ENCODE measurements at regions not wholly inside any gene's neighbourhood (a gene's known extent, or its start where the extent isn't known, plus 50 kb on each side); places are given as distances from the start of the nearest gene placed in this dataset.
A peak's percentile ranks its signal among the peaks of the same experiment; 100 is the strongest.
"Not testable (repeated sequence)": the region's sequence is repeated elsewhere in the genome, so short reads cannot be mapped to it uniquely, and the experiment has no call there.

GRCh38 chr16:82271636-82272035, 101.6 kb upstream of the MPHOSPH6 start:
- Histone ChIP-seq H3K27me3 (ENCODE audit: control insufficient read depth, insufficient read depth, low read length) (no peaks in the 10 kb centered on the region), H3K36me3 (ENCODE audit: control insufficient read depth, insufficient read depth, low read length) (no peaks in the 10 kb centered on the region), H3K4me3 (ENCODE audit: low read depth, low read length) (no peak overlapping the region)
- no peak for DNase-seq (ENCODE audit: low read depth)
- TF ChIP-seq, protein P1, sequence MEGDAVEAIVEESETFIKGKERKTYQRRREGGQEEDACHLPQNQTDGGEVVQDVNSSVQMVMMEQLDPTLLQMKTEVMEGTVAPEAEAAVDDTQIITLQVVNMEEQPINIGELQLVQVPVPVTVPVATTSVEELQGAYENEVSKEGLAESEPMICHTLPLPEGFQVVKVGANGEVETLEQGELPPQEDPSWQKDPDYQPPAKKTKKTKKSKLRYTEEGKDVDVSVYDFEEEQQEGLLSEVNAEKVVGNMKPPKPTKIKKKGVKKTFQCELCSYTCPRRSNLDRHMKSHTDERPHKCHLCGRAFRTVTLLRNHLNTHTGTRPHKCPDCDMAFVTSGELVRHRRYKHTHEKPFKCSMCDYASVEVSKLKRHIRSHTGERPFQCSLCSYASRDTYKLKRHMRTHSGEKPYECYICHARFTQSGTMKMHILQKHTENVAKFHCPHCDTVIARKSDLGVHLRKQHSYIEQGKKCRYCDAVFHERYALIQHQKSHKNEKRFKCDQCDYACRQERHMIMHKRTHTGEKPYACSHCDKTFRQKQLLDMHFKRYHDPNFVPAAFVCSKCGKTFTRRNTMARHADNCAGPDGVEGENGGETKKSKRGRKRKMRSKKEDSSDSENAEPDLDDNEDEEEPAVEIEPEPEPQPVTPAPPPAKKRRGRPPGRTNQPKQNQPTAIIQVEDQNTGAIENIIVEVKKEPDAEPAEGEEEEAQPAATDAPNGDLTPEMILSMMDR (IDR thresholded peaks at IDR 0.05; ENCODE audit: insufficient read depth, low read depth, low read length): no peak
- POLR2A ChIA-PET: no interaction called here
- CTCF ChIA-PET: interaction anchor here (0.6 to 0.8 kb wide), 2 partner anchors 8 to 185 kb away, joined by 4 to 5 read pairs; no protein-coding TSS in a partner anchor

- H3K4me3 ChIP-seq (ENCODE audit: low read depth, low read length); H3K27me3 ChIP-seq (ENCODE audit: control insufficient read depth, insufficient read depth, low read length); H3K36me3 ChIP-seq (ENCODE audit: control insufficient read depth, insufficient read depth, low read length); POLR2A ChIA-PET; DNase-seq (ENCODE audit: low read depth); CTCF ChIA-PET: not testable (repeated sequence)
Measured at GRCh38 chr16:82267675-82268074, 97.7 kb upstream of the MPHOSPH6 start.

- no peak for DNase-seq (ENCODE audit: low read depth)
- no peaks in the 10 kb centered on the region for H3K36me3 ChIP-seq (ENCODE audit: control insufficient read depth, insufficient read depth, low read length)
- ChIA-PET POLR2A (no interaction called here), CTCF (no interaction called here)
- H3K27me3 ChIP-seq (ENCODE audit: control insufficient read depth, insufficient read depth, low read length): 0 out of 2 replicates have a peak, but pooled peaks cover 2% of the 10 kb centered on the region
- no peak overlapping the region for H3K4me3 ChIP-seq (ENCODE audit: low read depth, low read length)
- TF ChIP-seq, protein P1 (IDR thresholded peaks at IDR 0.05; ENCODE audit: insufficient read depth, low read depth, low read length): no peak
Measured at GRCh38 chr16:82265809-82266208, 95.8 kb upstream of the MPHOSPH6 start.

- TF ChIP-seq, protein P1 (IDR thresholded peaks at IDR 0.05; ENCODE audit: insufficient read depth, low read depth, low read length): no peak
- 0 out of 2 replicates have a peak, but pooled peaks cover 2% of the 10 kb centered on the region for H3K27me3 ChIP-seq (ENCODE audit: control insufficient read depth, insufficient read depth, low read length)
- H3K36me3 ChIP-seq (ENCODE audit: control insufficient read depth, insufficient read depth, low read length): no peaks in the 10 kb centered on the region
- no peak for DNase-seq (ENCODE audit: low read depth)
- CTCF ChIA-PET: interaction anchor here (0.7 to 3.2 kb wide), 18 partner anchors 9 to 1181 kb away, joined by 3 to 29 read pairs (median 7); no protein-coding TSS in a partner anchor
- POLR2A ChIA-PET: interaction anchor here (0.7 kb wide), 1 partner anchor 257 kb away, joined by 22 read pairs; no protein-coding TSS in a partner anchor
- no peak overlapping the region for H3K4me3 ChIP-seq (ENCODE audit: low read depth, low read length)
Measured at GRCh38 chr16:82264756-82265155, 94.7 kb upstream of the MPHOSPH6 start.

GRCh38 chr16:82263521-82264143, 93.6 kb upstream of the MPHOSPH6 start:
- POLR2A ChIA-PET: no interaction called here

More at GRCh38 chr16:82263521-82264143, 93.6 kb upstream of the MPHOSPH6 start:
- H3K36me3 ChIP-seq (ENCODE audit: control insufficient read depth, insufficient read depth, low read length): no peaks in the 10 kb centered on the region
- 0 out of 2 replicates have a peak, but pooled peaks cover 2% of the 10 kb centered on the region for H3K27me3 ChIP-seq (ENCODE audit: control insufficient read depth, insufficient read depth, low read length)
- TF ChIP-seq, protein P1 (IDR thresholded peaks at IDR 0.05; ENCODE audit: insufficient read depth, low read depth, low read length): peak; percentile 89
- no peak for DNase-seq (ENCODE audit: low read depth)
- CTCF ChIA-PET: interaction anchor here (0.6 to 3.2 kb wide), 39 partner anchors 8 to 1619 kb away, joined by 3 to 29 read pairs (median 4); no protein-coding TSS in a partner anchor
- no peak overlapping the region for H3K4me3 ChIP-seq (ENCODE audit: low read depth, low read length)

Data from BJ (cell line).